ENCODE measurements at regions not wholly inside any gene's neighbourhood (a gene's known extent, or its start where the extent isn't known, plus 50 kb on each side); places are given as distances from the start of the nearest gene placed in this dataset.

DNA sequence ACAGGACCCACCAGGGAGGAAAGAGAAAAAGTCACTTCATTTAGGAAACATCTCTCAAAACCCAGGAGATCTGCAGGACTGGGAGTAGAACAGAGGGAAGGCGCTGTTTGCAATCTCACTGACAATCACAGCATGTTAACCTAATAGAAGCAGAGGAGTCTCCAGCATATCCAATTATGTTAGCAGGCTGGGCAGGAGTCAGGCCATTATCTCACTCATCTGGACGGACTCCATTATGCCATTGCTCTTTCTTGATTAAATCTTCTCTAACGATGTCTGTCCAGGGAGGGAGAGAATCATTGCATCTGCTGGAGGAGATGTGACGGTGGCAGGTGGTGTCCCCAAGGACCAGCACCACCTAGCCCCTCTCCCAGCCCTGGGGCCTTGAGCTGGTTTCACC lies 203.8 kb upstream of the SFSWAP start:
- no peak for DNase-seq
- TF ChIP-seq, protein P1, sequence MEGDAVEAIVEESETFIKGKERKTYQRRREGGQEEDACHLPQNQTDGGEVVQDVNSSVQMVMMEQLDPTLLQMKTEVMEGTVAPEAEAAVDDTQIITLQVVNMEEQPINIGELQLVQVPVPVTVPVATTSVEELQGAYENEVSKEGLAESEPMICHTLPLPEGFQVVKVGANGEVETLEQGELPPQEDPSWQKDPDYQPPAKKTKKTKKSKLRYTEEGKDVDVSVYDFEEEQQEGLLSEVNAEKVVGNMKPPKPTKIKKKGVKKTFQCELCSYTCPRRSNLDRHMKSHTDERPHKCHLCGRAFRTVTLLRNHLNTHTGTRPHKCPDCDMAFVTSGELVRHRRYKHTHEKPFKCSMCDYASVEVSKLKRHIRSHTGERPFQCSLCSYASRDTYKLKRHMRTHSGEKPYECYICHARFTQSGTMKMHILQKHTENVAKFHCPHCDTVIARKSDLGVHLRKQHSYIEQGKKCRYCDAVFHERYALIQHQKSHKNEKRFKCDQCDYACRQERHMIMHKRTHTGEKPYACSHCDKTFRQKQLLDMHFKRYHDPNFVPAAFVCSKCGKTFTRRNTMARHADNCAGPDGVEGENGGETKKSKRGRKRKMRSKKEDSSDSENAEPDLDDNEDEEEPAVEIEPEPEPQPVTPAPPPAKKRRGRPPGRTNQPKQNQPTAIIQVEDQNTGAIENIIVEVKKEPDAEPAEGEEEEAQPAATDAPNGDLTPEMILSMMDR (IDR thresholded peaks at IDR 0.05; ENCODE audit: control extremely low read depth, extremely low read depth) = no peak
- peaks cover 0 to 7% (median 0%) of the 10 kb centered on the region in 4 donors for H3K9me3 ChIP-seq (ENCODE audit: control insufficient read depth in 4 of 4, insufficient read depth in 3 of 4, low read length in 3 of 4)
- 85 to 87% methylated on average over 4 of the region's 4 CpGs for WGBS, 2 donors
- H3K9ac ChIP-seq (ENCODE audit: insufficient read depth in 1 of 2, low read length in 2 of 2) = no peak overlapping the region
- ATAC-seq (ENCODE audit: insufficient read depth, low FRiP score) = no peak
- H3K27me3 ChIP-seq (ENCODE audit: control insufficient read depth in 3 of 3, insufficient read depth in 3 of 3, low read length in 2 of 3) = peaks cover 0 to 9% (median 0%) of the 10 kb centered on the region in 3 donors
- H3K4me3 ChIP-seq = no peak overlapping the region
- H3K27ac ChIP-seq (ENCODE audit: low read depth in 1 of 2, low read length in 1 of 2) = no peak overlapping the region
- no peaks in the 10 kb centered on the region for H3K4me1 ChIP-seq (ENCODE audit: control insufficient read depth in 5 of 5, insufficient read depth in 5 of 5, low read length in 5 of 5)
- no peaks in the 10 kb centered on the region for H3K36me3 ChIP-seq (ENCODE audit: control insufficient read depth in 4 of 4, insufficient read depth in 4 of 4, low read length in 4 of 4)

- Histone ChIP-seq H3K27ac (ENCODE audit: low read depth in 1 of 2, low read length in 1 of 2) (no peak overlapping the region), H3K9me3 (ENCODE audit: control insufficient read depth in 4 of 4, insufficient read depth in 3 of 4, low read length in 3 of 4) (peaks cover 0 to 7% (median 0%) of the 10 kb centered on the region in 4 donors), H3K9ac (ENCODE audit: insufficient read depth in 1 of 2, low read length in 2 of 2) (no peak overlapping the region), H3K4me1 (ENCODE audit: control insufficient read depth in 5 of 5, insufficient read depth in 5 of 5, low read length in 5 of 5) (no peaks in the 10 kb centered on the region), H3K27me3 (ENCODE audit: control insufficient read depth in 3 of 3, insufficient read depth in 3 of 3, low read length in 2 of 3) (peaks cover 0 to 9% (median 0%) of the 10 kb centered on the region in 3 donors), H3K36me3 (ENCODE audit: control insufficient read depth in 4 of 4, insufficient read depth in 4 of 4, low read length in 4 of 4) (no peaks in the 10 kb centered on the region), H3K4me3 (no peak overlapping the region)
- 67 to 74% methylated on average over 9 of the region's 9 CpGs for WGBS, 2 donors
- DNase-seq (no peak), ATAC-seq (ENCODE audit: insufficient read depth, low FRiP score) (no peak)
- TF ChIP-seq, protein P1 (IDR thresholded peaks at IDR 0.05; ENCODE audit: control extremely low read depth, extremely low read depth) = no peak
Measured at GRCh38 chr12:131507881-131508280, 203.0 kb upstream of the SFSWAP start.

GRCh38 chr12:131509701-131510100 lies 201.2 kb upstream of the SFSWAP start:
- Histone ChIP-seq H3K4me1 (ENCODE audit: control insufficient read depth in 5 of 5, insufficient read depth in 5 of 5, low read length in 5 of 5) (no peaks in the 10 kb centered on the region), H3K27me3 (ENCODE audit: control insufficient read depth in 3 of 3, insufficient read depth in 3 of 3, low read length in 2 of 3) (peaks cover 0 to 9% (median 0%) of the 10 kb centered on the region in 3 donors), H3K4me3 (no peak overlapping the region), H3K36me3 (ENCODE audit: control insufficient read depth in 4 of 4, insufficient read depth in 4 of 4, low read length in 4 of 4) (no peaks in the 10 kb centered on the region), H3K27ac (ENCODE audit: low read depth in 1 of 2, low read length in 1 of 2) (no peak overlapping the region), H3K9ac (ENCODE audit: insufficient read depth in 1 of 2, low read length in 2 of 2) (no peak overlapping the region), H3K9me3 (ENCODE audit: control insufficient read depth in 4 of 4, insufficient read depth in 3 of 4, low read length in 3 of 4) (peaks cover 0 to 8% (median 0%) of the 10 kb centered on the region in 4 donors)
- ATAC-seq (ENCODE audit: insufficient read depth, low FRiP score) (no peak), DNase-seq (no peak)
- WGBS, 2 donors = 83 to 88% methylated on average over 7 of the region's 7 CpGs
- TF ChIP-seq, protein P1 (IDR thresholded peaks at IDR 0.05; ENCODE audit: control extremely low read depth, extremely low read depth) = no peak

GRCh38 chr12:131510431-131510830 lies 200.5 kb upstream of the SFSWAP start:
- WGBS, 2 donors = 64 to 76% methylated on average over 4 of the region's 4 CpGs
- TF ChIP-seq, protein P1 (IDR thresholded peaks at IDR 0.05; ENCODE audit: control extremely low read depth, extremely low read depth) = no peak
- Histone ChIP-seq H3K4me1 (ENCODE audit: control insufficient read depth in 5 of 5, insufficient read depth in 5 of 5, low read length in 5 of 5) (no peaks in the 10 kb centered on the region), H3K9me3 (ENCODE audit: control insufficient read depth in 4 of 4, insufficient read depth in 3 of 4, low read length in 3 of 4) (peaks cover 0 to 9% (median 0%) of the 10 kb centered on the region in 4 donors), H3K36me3 (ENCODE audit: control insufficient read depth in 4 of 4, insufficient read depth in 4 of 4, low read length in 4 of 4) (no peaks in the 10 kb centered on the region), H3K27me3 (ENCODE audit: control insufficient read depth in 3 of 3, insufficient read depth in 3 of 3, low read length in 2 of 3) (peaks cover 0 to 9% (median 0%) of the 10 kb centered on the region in 3 donors), H3K4me3 (no peak overlapping the region), H3K9ac (ENCODE audit: insufficient read depth in 1 of 2, low read length in 2 of 2) (no peak overlapping the region), H3K27ac (ENCODE audit: low read depth in 1 of 2, low read length in 1 of 2) (no peak overlapping the region)
- DNase-seq (no peak), ATAC-seq (ENCODE audit: insufficient read depth, low FRiP score) (no peak)
